ENCODE measurements at regions not wholly inside any gene's neighbourhood (a gene's known extent, or its start where the extent isn't known, plus 50 kb on each side); places are given as distances from the start of the nearest gene placed in this dataset.

GRCh38 chr5:173795601-173796000 lies 92.5 kb upstream of the CPEB4 start:
- TF ChIP-seq TAF1 (IDR thresholded peaks at IDR 0.05; ENCODE audit: low read depth) (no peak), EGR1 (IDR thresholded peaks at IDR 0.05) (no peak), FOXM1 (IDR thresholded peaks at IDR 0.05; ENCODE audit: borderline replicate concordance, low read depth) (no peak), REST (IDR thresholded peaks at IDR 0.05; ENCODE audit: low read depth) (no peak), TEAD4 (IDR thresholded peaks at IDR 0.05) (no peak), ZBTB7A (IDR thresholded peaks at IDR 0.05; ENCODE audit: low read depth) (no peak), CEBPB (IDR thresholded peaks at IDR 0.05) (no peak), NFIC (IDR thresholded peaks at IDR 0.05) (no peak), TCF12 (IDR thresholded peaks at IDR 0.05; ENCODE audit: low read depth) (no peak), YY1 (IDR thresholded peaks at IDR 0.05; ENCODE audit: low read depth) (no peak), CREB1 (IDR thresholded peaks at IDR 0.05; ENCODE audit: low read depth) (no peak), EP300 (IDR thresholded peaks at IDR 0.05; ENCODE audit: borderline replicate concordance) (no peak), RAD21 (IDR thresholded peaks at IDR 0.05; ENCODE audit: low read depth) (no peak)
- TF ChIP-seq, protein P1, sequence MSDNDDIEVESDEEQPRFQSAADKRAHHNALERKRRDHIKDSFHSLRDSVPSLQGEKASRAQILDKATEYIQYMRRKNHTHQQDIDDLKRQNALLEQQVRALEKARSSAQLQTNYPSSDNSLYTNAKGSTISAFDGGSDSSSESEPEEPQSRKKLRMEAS (IDR thresholded peaks at IDR 0.05): no peak
- TF ChIP-seq, protein P2, sequence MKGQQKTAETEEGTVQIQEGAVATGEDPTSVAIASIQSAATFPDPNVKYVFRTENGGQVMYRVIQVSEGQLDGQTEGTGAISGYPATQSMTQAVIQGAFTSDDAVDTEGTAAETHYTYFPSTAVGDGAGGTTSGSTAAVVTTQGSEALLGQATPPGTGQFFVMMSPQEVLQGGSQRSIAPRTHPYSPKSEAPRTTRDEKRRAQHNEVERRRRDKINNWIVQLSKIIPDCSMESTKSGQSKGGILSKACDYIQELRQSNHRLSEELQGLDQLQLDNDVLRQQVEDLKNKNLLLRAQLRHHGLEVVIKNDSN (IDR thresholded peaks at IDR 0.05): no peak

GRCh38 chr5:173796721-173797495 lies 91.2 kb upstream of the CPEB4 start:
- TF ChIP-seq NFIC (IDR thresholded peaks at IDR 0.05) (no peak), YY1 (IDR thresholded peaks at IDR 0.05; ENCODE audit: low read depth) (no peak), TEAD4 (IDR thresholded peaks at IDR 0.05) (no peak), REST (IDR thresholded peaks at IDR 0.05; ENCODE audit: low read depth) (no peak), EGR1 (IDR thresholded peaks at IDR 0.05) (no peak), RAD21 (IDR thresholded peaks at IDR 0.05; ENCODE audit: low read depth) (no peak), CEBPB (IDR thresholded peaks at IDR 0.05) (no peak), CREB1 (IDR thresholded peaks at IDR 0.05; ENCODE audit: low read depth) (no peak), FOXM1 (IDR thresholded peaks at IDR 0.05; ENCODE audit: borderline replicate concordance, low read depth) (no peak), ZBTB7A (IDR thresholded peaks at IDR 0.05; ENCODE audit: low read depth) (no peak), TAF1 (IDR thresholded peaks at IDR 0.05; ENCODE audit: low read depth) (no peak), TCF12 (IDR thresholded peaks at IDR 0.05; ENCODE audit: low read depth) (no peak), EP300 (IDR thresholded peaks at IDR 0.05; ENCODE audit: borderline replicate concordance) (no peak)
- TF ChIP-seq, protein P1 (IDR thresholded peaks at IDR 0.05): no peak
- TF ChIP-seq, protein P2 (IDR thresholded peaks at IDR 0.05): no peak

DNA sequence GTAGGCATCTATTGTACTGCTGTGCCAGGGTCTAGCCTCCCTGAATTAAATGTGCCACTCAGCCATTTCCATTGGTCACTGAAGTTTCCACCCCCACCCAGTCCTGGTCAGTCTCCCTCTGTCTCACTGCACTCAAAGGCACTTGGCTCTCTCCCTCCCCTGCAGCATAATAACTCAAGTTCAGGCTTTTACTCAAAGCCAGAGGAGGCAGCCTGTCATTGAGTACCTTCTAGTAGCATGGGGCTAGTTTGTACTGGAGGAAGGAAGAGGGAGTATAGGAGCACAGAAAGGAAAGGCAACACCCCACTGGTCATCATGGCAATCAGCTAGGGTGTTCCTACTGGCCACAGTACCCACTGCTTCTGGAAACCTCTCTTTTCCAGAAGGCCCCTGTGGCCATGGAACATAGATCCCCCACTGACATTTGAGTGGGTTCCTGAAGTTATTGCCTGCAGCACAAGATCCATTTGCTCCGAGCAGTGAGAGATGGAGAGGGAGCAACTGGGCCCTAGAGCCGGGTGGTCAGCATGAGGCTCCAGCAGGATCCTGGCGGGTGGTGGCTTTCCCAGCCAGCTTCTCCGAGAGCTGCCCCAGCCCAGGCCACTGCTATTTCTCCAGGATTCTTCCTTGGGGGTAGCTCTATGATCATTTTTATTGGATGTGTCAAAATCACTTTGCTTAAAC lies 89.9 kb upstream of the CPEB4 start:
- no peak for TF ChIP-seq ZBTB7A (IDR thresholded peaks at IDR 0.05; ENCODE audit: low read depth)
- TF ChIP-seq, protein P2 (IDR thresholded peaks at IDR 0.05): no peak
- no peak for TF ChIP-seq RAD21 (IDR thresholded peaks at IDR 0.05; ENCODE audit: low read depth)
- no peak for TF ChIP-seq YY1 (IDR thresholded peaks at IDR 0.05; ENCODE audit: low read depth)
- no peak for TF ChIP-seq EGR1 (IDR thresholded peaks at IDR 0.05)
- TF ChIP-seq CEBPB (IDR thresholded peaks at IDR 0.05): no peak
- TF ChIP-seq FOXM1 (IDR thresholded peaks at IDR 0.05; ENCODE audit: borderline replicate concordance, low read depth): no peak
- TF ChIP-seq TCF12 (IDR thresholded peaks at IDR 0.05; ENCODE audit: low read depth): no peak
- no peak for TF ChIP-seq CREB1 (IDR thresholded peaks at IDR 0.05; ENCODE audit: low read depth)
- no peak for TF ChIP-seq REST (IDR thresholded peaks at IDR 0.05; ENCODE audit: low read depth)
- TF ChIP-seq EP300 (IDR thresholded peaks at IDR 0.05; ENCODE audit: borderline replicate concordance): no peak
- TF ChIP-seq, protein P1 (IDR thresholded peaks at IDR 0.05): no peak
- no peak for TF ChIP-seq TEAD4 (IDR thresholded peaks at IDR 0.05)
